ENCODE measurements at regions not wholly inside any gene's neighbourhood (a gene's known extent, or its start where the extent isn't known, plus 50 kb on each side); places are given as distances from the start of the nearest gene placed in this dataset.

GRCh38 chr4:30854531-30854930 is 134.4 kb downstream of the PCDH7 start:
- TF ChIP-seq CTCF (IDR thresholded peaks at IDR 0.05) = no peak
- TF ChIP-seq POLR2AphosphoS5 (IDR thresholded peaks at IDR 0.05) = no peak
- no peak for TF ChIP-seq EP300 (IDR thresholded peaks at IDR 0.05)
- TF ChIP-seq POLR2A (IDR thresholded peaks at IDR 0.05) = no peak

All from stomach (tissue), 4 donors.